T47D (cell line): ENCODE measurements at regions not wholly inside any gene's neighbourhood (a gene's known extent, or its start where the extent isn't known, plus 50 kb on each side); places are given as distances from the start of the nearest gene placed in this dataset.
"Not testable (repeated sequence)": the region's sequence is repeated elsewhere in the genome, so short reads cannot be mapped to it uniquely, and the experiment has no call there.

ENCODE experiments used
- DNase-seq, 2 experiments: peaks; one replicate each; pipeline versions ENCODE4 v3.0.0 to v3.0.0-alpha.2; 2011 to 2012; ENCODE audit warnings: low read depth in 1 of 2, low spot score in 1 of 2
- JUND ChIP-seq: IDR thresholded peaks from 2 replicates; pipeline ENCODE4 v1.6.1; 2012; ENCODE audit warnings: low read depth
- in situ Hi-C: cut with HindIII; loops from 2 replicates; pipeline ENCODE4 v1.10.0; 2016; ENCODE audit warnings: low sequenced_read_pairs, low pct_unique_long_range_greater_than_20kb

- DNase-seq = no peak
- in situ Hi-C loops = no loop called here
- no peak for TF ChIP-seq JUND
Measured at GRCh38 chr15:69668963-69669362, 216.3 kb downstream of the RPLP1 start.

DNA sequence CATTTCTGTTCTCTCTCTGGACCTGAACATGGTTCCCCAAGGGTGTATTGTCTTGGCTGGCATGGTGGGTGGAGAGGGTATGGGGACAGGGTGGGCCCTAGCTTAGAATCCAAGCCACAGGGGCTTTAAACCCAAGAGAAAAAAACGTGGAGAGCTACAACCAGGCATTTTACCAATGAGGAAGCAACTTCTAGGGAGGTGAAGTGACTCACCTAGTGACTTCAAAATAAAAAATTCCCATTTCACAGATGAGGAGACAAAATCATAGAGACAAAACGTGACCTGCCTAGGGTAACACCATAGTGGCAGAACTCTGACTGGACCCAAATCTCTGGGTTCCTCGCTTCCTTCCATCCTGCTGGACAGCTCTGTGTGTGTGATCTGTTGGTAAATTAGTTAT lies 216.8 kb downstream of the RPLP1 start:
- in situ Hi-C loops = no loop called here
- no peak for DNase-seq
- no peak for TF ChIP-seq JUND

DNA sequence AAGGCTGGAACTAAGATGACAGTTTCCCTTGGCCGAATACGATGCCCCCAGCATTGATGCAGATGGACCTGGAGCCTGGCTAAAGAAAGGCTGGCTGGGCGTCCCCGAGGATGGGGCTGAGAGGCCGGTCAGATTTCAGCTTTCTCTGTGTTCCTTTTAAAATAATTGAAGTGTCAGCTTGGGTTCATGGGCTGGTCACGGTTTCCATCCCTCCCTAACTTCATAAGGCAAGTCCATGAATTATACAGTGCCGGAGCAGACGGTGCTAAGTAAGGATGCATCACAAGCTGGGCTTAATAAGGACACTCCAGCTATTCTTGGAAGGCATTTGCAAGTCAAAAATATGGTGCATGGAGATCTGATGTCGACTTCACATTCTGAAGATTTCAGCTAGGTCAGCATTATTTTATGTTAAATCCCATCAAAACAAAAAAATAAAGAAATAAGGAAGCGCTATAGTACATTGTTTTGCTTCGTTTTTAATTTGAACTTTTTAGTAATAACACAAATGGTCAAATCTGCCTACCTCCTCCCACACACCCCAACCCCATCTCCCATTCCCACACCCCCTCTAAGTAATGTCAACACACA lies 220.8 kb downstream of the RPLP1 start:
- in situ Hi-C loops = no loop called here
- DNase-seq = no peak
- TF ChIP-seq JUND = no peak

DNA sequence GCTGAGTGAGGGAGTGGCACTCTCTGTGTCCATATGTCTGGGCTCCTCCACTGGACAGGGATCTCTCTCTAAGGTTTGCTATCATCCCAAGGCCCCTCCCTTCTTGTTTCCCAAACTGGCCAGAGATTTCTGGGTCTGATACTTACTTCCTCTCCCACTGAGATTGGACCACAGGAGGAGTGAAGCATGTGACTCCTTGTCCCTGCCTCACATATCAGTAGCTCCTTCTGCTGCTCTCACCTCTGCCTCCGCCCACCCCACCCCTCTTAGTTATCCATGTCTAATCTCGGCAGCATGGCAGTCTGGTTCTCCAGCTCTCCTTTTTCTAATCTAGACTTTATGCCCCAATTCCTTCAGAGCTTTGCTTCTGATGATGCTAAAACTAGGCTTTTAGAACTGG lies 223.1 kb downstream of the RPLP1 start:
- DNase-seq = no peak
- in situ Hi-C loops = no loop called here

GRCh38 chr15:69677403-69677802 lies 224.8 kb downstream of the RPLP1 start:
- in situ Hi-C loops = no loop called here
- TF ChIP-seq JUND = no peak
- DNase-seq = no peak

More for the DNA sequence above, 223.1 kb downstream of the RPLP1 start:
- TF ChIP-seq JUND = no peak

DNA sequence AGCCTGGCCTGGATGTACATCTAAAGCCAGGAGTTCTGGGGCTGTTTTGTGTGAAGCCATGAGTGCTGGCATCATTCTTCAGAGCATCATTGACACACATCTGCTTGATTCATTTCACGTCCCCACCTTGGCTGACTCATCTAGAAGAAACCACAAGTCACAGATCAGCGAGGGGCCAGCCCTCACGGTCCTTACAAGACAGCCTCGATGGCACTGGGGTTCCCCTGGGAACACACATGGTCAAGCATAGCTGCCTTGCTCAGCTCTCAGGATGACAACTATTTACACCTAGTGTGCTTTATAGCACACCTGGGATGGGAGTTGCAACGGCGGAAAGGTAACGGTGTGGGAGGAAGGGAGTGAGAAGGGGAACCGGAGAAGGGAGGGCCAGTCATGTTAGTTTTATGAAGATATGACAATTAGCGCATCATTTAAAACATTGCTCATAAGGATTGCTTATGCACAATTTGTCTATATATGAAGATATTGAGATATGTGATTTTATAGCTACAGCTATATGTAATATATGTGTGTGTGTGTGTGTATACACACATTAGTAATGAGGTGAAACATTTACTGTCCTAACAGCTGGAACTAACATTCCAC lies 227.1 kb downstream of the RPLP1 start:
- in situ Hi-C loops = no loop called here
- DNase-seq = no peak
- TF ChIP-seq JUND = no peak

GRCh38 chr15:69684823-69685222 lies 232.2 kb downstream of the RPLP1 start:
- in situ Hi-C loops, DNase-seq: not testable (repeated sequence)

GRCh38 chr15:69685512-69686452 lies 233.2 kb downstream of the RPLP1 start:
- in situ Hi-C loops = no loop called here
- peak in 1 of 2 experiments; percentile 18 for DNase-seq
- TF ChIP-seq JUND = no peak

- DNase-seq = no peak
- TF ChIP-seq JUND = no peak
- in situ Hi-C loops = no loop called here
Measured at GRCh38 chr15:69686626-69687025, 234.0 kb downstream of the RPLP1 start.

DNA sequence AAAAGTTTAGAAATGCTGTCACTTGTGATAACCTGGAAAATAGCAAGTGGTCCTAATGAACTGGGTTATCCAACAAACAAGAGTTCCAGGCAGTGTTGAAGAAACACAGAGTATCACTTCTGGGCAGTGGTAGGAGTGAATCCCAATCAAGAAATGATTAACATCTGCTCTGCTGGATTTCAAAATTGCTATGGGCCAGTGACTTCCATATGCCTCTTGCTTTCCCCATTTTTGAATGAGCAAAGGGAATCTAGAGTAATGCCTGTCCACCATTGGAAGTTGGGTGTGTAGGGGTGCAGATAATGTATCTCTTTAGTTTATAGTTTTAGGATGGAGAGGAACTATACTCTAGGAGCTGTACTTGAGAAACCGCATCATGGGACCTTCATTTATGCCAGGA lies 236.5 kb downstream of the RPLP1 start:
- in situ Hi-C loops = no loop called here
- DNase-seq = no peak
- no peak for TF ChIP-seq JUND

DNA sequence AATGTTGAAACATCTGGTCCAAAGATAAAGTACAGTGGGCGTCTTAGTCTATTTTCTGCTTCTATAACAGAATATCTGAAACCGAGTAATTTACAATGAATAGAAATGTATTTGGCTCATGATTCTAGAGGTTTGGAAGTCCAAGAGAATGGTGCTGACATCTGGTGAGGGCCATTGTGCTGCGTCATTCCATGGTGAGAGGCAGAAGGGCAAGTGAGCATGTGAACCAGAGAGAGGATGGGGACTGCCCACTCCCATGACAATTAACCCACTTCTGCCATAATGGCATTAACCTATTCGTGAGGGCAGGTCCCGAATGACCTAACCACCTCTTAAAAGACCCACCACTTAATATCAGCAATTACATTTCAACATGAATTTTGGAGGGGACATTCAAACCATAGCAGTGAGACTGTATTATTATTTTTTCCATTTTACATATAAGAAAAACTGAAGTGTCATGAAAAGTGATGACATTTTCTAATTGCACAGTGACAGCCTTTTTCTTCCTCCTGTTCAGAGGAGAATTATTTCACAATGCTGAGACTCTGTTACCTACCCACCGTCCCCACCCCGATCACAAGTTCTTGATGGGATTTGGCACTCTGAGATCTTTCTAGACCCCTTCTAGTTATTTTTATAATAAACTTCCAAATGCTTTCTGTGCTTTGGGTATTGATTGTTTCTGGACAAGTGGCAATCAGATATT lies 238.8 kb downstream of the RPLP1 start:
- DNase-seq = no peak
- in situ Hi-C loops = no loop called here
- no peak for TF ChIP-seq JUND

GRCh38 chr15:69692342-69692741 lies 239.7 kb downstream of the RPLP1 start:
- in situ Hi-C loops = no loop called here
- no peak for DNase-seq
- no peak for TF ChIP-seq JUND

GRCh38 chr15:69693059-69693458 lies 240.4 kb downstream of the RPLP1 start:
- TF ChIP-seq JUND = no peak
- in situ Hi-C loops = no loop called here
- no peak for DNase-seq
